ENCODE measurements at regions not wholly inside any gene's neighbourhood (a gene's known extent, or its start where the extent isn't known, plus 50 kb on each side); places are given as distances from the start of the nearest gene placed in this dataset.
"Not testable (repeated sequence)": the region's sequence is repeated elsewhere in the genome, so short reads cannot be mapped to it uniquely, and the experiment has no call there.

GRCh38 chr2:131656816-131657633, 129.3 kb downstream of the CCDC74A start:
- ATAC-seq (no peak), DNase-seq (no peak)
- H3K27me3 Mint-ChIP-seq: peaks cover 26% of the 10 kb centered on the region
- H3K9me3 Mint-ChIP-seq: no peaks in the 10 kb centered on the region
- no peak overlapping the region for H3K4me3 Mint-ChIP-seq
- no peaks in the 10 kb centered on the region for H3K4me1 Mint-ChIP-seq
- H3K27ac Mint-ChIP-seq: no peak overlapping the region

- no peaks in the 10 kb centered on the region for H3K9me3 Mint-ChIP-seq
- peak; percentile 28 for ATAC-seq
- no peaks in the 10 kb centered on the region for H3K4me1 Mint-ChIP-seq
- peaks cover 37% of the 10 kb centered on the region for H3K27me3 Mint-ChIP-seq
- H3K27ac Mint-ChIP-seq: no peak overlapping the region
- no peak overlapping the region for H3K4me3 Mint-ChIP-seq
- DNase-seq: no peak
Measured at GRCh38 chr2:131657895-131658768, 130.4 kb downstream of the CCDC74A start.

DNA sequence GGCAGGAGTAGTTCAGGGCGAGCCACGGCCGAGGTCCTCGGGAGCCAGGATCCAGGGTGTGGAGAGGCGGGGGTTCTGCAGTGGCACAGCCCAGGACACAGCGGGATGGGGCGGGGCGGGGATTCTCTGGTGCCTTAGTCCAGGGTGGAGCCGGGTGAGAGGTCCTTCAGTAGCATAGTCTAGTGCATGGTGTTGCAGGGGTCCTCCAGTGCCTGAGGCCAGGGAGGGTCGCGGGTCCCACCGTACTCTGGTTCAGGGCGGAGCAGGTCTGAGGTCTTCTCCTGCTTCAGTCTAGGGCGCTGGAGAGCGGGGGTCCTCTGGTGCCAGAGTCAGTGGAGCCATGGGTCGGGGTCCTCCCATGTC, 131.1 kb downstream of the CCDC74A start:
- H3K4me3 Mint-ChIP-seq: no peak overlapping the region
- DNase-seq (no peak), ATAC-seq (peak; percentile 35)
- H3K9me3 Mint-ChIP-seq: no peaks in the 10 kb centered on the region
- peaks cover 41% of the 10 kb centered on the region for H3K27me3 Mint-ChIP-seq
- no peak overlapping the region for H3K27ac Mint-ChIP-seq
- no peaks in the 10 kb centered on the region for H3K4me1 Mint-ChIP-seq

DNA sequence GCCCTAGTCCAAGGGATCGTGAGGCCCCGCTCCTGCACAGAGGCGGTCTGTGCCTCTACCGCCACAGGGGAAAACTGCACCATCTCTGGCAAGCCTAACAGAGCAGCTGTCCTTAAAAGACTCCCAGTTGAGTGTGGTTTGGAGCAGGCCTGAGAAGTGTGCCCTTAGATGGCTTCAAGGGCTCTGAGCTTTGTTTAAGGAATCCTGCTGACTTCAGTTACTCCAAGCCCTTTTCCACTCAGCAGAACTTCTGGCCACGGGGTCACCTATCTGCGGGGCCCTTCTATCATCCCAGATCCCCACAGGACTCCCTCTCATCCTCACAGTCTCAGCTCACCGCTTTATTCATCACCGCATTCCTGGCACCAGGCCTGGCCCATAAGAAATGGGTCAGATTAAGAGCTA, 131.5 kb downstream of the CCDC74A start:
- peak; percentile 12 for ATAC-seq
- Mint-ChIP-seq H3K4me1 (no peaks in the 10 kb centered on the region), H3K27ac (no peak overlapping the region), H3K27me3 (peaks cover 42% of the 10 kb centered on the region), H3K4me3 (no peak overlapping the region), H3K9me3 (no peaks in the 10 kb centered on the region)
- DNase-seq: no peak

- not testable (repeated sequence) for H3K4me1 Mint-ChIP-seq, H3K27ac Mint-ChIP-seq, H3K4me3 Mint-ChIP-seq, DNase-seq, ATAC-seq, H3K9me3 Mint-ChIP-seq
- H3K27me3 Mint-ChIP-seq: peaks cover 52% of the 10 kb centered on the region
Measured at GRCh38 chr2:131661101-131661782, 133.6 kb downstream of the CCDC74A start.

GRCh38 chr2:131661884-131662535, 134.3 kb downstream of the CCDC74A start:
- DNase-seq, H3K4me3 Mint-ChIP-seq, ATAC-seq, H3K4me1 Mint-ChIP-seq, H3K9me3 Mint-ChIP-seq: not testable (repeated sequence)
- Mint-ChIP-seq H3K27me3 (peaks cover 48% of the 10 kb centered on the region), H3K27ac (peak overlapping the region in 1 of 2 donors; percentile 4)

GRCh38 chr2:131663501-131663900, 135.8 kb downstream of the CCDC74A start:
- not testable (repeated sequence) for H3K27ac Mint-ChIP-seq, H3K4me3 Mint-ChIP-seq, H3K4me1 Mint-ChIP-seq, ATAC-seq, DNase-seq, H3K9me3 Mint-ChIP-seq
- peaks cover 40% of the 10 kb centered on the region for H3K27me3 Mint-ChIP-seq

DNA sequence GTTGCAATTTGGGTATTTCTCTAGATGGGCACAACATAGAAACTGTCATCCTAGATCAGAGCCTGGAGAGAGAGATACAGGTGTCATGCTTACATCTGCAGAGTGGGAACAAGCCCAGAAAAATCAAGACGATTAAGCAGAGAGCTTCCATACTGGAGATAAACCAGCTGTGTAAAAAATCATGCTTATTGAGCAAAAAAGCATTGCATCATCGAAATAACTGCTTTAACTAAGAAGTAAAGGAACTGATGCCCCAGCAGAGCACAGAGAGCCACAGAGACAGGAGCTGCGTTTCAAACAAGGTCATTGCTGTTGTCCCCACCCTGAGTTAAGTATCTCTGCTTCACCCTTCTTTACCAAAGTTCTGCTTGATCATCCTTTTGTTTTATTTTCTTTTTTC, 138.0 kb downstream of the CCDC74A start:
- not testable (repeated sequence) for ATAC-seq, DNase-seq, H3K4me3 Mint-ChIP-seq, H3K27ac Mint-ChIP-seq, H3K4me1 Mint-ChIP-seq, H3K9me3 Mint-ChIP-seq
- H3K27me3 Mint-ChIP-seq: peaks cover 49% of the 10 kb centered on the region

GRCh38 chr2:131668794-131669540, 141.3 kb downstream of the CCDC74A start:
- Mint-ChIP-seq H3K27ac (peak overlapping the region in 1 of 2 donors; percentile 43), H3K4me1 (peaks cover 11% of the 10 kb centered on the region), H3K27me3 (peaks cover 51% of the 10 kb centered on the region)
- H3K9me3 Mint-ChIP-seq, ATAC-seq, H3K4me3 Mint-ChIP-seq, DNase-seq: not testable (repeated sequence)

DNA sequence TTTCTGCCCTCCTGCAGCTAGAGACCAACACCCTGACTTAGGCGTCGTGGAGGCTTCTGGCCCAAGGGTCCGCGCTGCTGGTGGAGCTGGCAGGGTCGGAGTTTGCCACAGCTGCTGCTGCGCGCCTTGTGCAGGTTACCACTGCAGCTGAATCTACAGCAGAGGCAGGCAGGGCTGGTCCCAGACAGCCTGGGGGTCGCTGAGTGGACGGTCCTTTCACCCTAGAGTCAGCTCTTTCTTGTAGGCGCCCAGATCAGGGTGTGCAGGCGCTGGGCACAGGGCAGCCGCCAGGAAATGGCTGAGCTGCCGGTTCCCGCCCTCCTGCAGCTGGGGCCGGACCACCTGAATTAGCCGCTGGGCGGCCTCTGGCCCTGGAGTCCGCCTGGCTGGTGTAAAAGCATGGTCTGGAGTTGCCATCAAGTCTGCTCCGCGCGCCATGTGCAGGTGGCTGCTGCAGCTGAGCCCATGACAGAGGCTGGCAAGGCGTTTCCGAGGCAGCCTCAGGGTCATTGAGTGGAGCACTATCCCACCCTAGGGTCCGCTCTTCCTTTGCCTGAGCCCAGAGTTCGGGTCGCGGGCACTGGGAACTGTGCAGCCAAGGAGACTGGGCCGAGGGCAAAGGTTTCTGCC, 144.3 kb downstream of the CCDC74A start:
- peaks cover 60% of the 10 kb centered on the region for H3K27me3 Mint-ChIP-seq
- H3K27ac Mint-ChIP-seq, DNase-seq, H3K9me3 Mint-ChIP-seq, ATAC-seq, H3K4me3 Mint-ChIP-seq: not testable (repeated sequence)
- peaks cover 15% of the 10 kb centered on the region for H3K4me1 Mint-ChIP-seq

GRCh38 chr2:131672471-131673399, 145.0 kb downstream of the CCDC74A start:
- H3K27me3 Mint-ChIP-seq: peaks cover 63% of the 10 kb centered on the region
- H3K9me3 Mint-ChIP-seq, H3K27ac Mint-ChIP-seq: not testable (repeated sequence)
- H3K4me3 Mint-ChIP-seq: peak overlapping the region; percentile 49 to 72
- ATAC-seq: peak; percentile 94
- H3K4me1 Mint-ChIP-seq: peaks cover 15% of the 10 kb centered on the region
- peak; percentile 61 to 62 for DNase-seq

GRCh38 chr2:131673400-131674173, 145.9 kb downstream of the CCDC74A start:
- ATAC-seq (peak; percentile 86), DNase-seq (peak; percentile 68 to 78)
- Mint-ChIP-seq H3K9me3 (no peaks in the 10 kb centered on the region), H3K4me3 (peak overlapping the region; percentile 49 to 72), H3K27me3 (peaks cover 63% of the 10 kb centered on the region), H3K27ac (no peak overlapping the region), H3K4me1 (peaks cover 15% of the 10 kb centered on the region)

DNA sequence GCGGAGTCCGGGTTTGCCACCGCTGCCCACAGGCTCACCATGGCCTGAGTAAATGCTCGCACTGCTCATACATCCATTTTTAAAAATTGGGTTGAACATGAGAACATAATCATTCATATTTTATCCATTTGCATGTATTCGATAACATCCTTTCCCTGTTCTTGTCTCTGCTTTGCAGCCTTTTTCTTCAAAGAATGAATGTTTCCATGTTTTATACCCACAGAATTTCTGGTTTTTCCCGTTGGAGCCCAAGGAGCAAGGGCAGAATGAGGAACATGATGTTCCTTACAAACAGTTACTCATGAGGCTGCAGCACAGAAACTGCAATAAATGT, 146.5 kb downstream of the CCDC74A start:
- peak overlapping the region in 1 of 2 donors; percentile 49 for H3K4me3 Mint-ChIP-seq
- ATAC-seq (no peak), DNase-seq (no peak)
- no peak overlapping the region for H3K27ac Mint-ChIP-seq
- H3K4me1 Mint-ChIP-seq: peaks cover 17% of the 10 kb centered on the region
- no peaks in the 10 kb centered on the region for H3K9me3 Mint-ChIP-seq
- H3K27me3 Mint-ChIP-seq: peaks cover 63% of the 10 kb centered on the region

Measured in stimulated activated naive CD8-positive, alpha-beta T cell treated with anti-CD3 and anti-CD28 coated beads, Interleukin-15, amount 100 ng/mL, for 72 hours (primary cell).